ENCODE measurements at regions not wholly inside any gene's neighbourhood (a gene's known extent, or its start where the extent isn't known, plus 50 kb on each side); places are given as distances from the start of the nearest gene placed in this dataset.

GRCh38 chrX:39150220-39150619, 349.0 kb downstream of the MID1IP1 start (continued):
- no peak for TF ChIP-seq ZNF280D (tag by site-specific recombination; IDR thresholded peaks at IDR 0.05)

GRCh38 chrX:39150621-39151020, 349.4 kb downstream of the MID1IP1 start:
- no peaks in the 10 kb centered on the region for H3K4me1 ChIP-seq (ENCODE audit: control insufficient read depth, insufficient read depth, low read length)
- TF ChIP-seq HIC1 (tag by site-specific recombination; IDR thresholded peaks at IDR 0.05) (no peak), ZNF488 (tag by site-specific recombination; IDR thresholded peaks at IDR 0.05) (no peak), ZNF341 (tag by site-specific recombination; IDR thresholded peaks at IDR 0.05; ENCODE audit: low read depth) (no peak), ZNF785 (tag by site-specific recombination; IDR thresholded peaks at IDR 0.05) (no peak)
- no peak overlapping the region for H3K4me3 ChIP-seq (ENCODE audit: low read depth, low read length)
- ChIA-PET POLR2A (no interaction called here), CTCF (interaction anchor here (0.6 to 2.5 kb wide), 10 partner anchors 10 to 488 kb away, joined by 3 to 13 read pairs (median 4); no protein-coding TSS in a partner anchor)
- no peak overlapping the region for H3K27ac ChIP-seq (ENCODE audit: extremely low read depth, low read depth, low read length)
- H3K36me3 ChIP-seq (ENCODE audit: control insufficient read depth in 2 of 2, insufficient read depth in 1 of 2, low read length in 2 of 2), result no peaks in the 10 kb centered on the region
- no peaks in the 10 kb centered on the region for H3K9me3 ChIP-seq (ENCODE audit: control insufficient read depth, insufficient read depth, low read depth, low read length)

GRCh38 chrX:39152106-39152649, 350.9 kb downstream of the MID1IP1 start:
- ChIA-PET CTCF (interaction anchor here (0.6 to 2.5 kb wide), 32 partner anchors 8 to 1198 kb away, joined by 3 to 13 read pairs (median 3); no protein-coding TSS in a partner anchor), POLR2A (no interaction called here)
- H3K4me3 ChIP-seq (ENCODE audit: low read depth, low read length), result no peak overlapping the region
- no peaks in the 10 kb centered on the region for H3K9me3 ChIP-seq (ENCODE audit: control insufficient read depth, insufficient read depth, low read depth, low read length)
- H3K36me3 ChIP-seq (ENCODE audit: control insufficient read depth in 2 of 2, insufficient read depth in 1 of 2, low read length in 2 of 2), result no peaks in the 10 kb centered on the region
- no peak overlapping the region for H3K27ac ChIP-seq (ENCODE audit: extremely low read depth, low read depth, low read length)
- no peaks in the 10 kb centered on the region for H3K4me1 ChIP-seq (ENCODE audit: control insufficient read depth, insufficient read depth, low read length)
- no peak for TF ChIP-seq ZNF274 (IDR thresholded peaks at IDR 0.05; ENCODE audit: low read length)
- TF ChIP-seq ZNF274 (tag by site-specific recombination; IDR thresholded peaks at IDR 0.05; ENCODE audit: borderline replicate concordance), result no peak
- no peak for TF ChIP-seq ZNF280D (tag by site-specific recombination; IDR thresholded peaks at IDR 0.05)
- no peak for TF ChIP-seq BCL6B (tag by site-specific recombination; IDR thresholded peaks at IDR 0.05)
- no peak for TF ChIP-seq ZSCAN16 (tag by site-specific recombination; IDR thresholded peaks at IDR 0.05)
- peak; percentile 53 for TF ChIP-seq ZNF398 (tag by site-specific recombination; IDR thresholded peaks at IDR 0.05)
- no peak for TF ChIP-seq MYNN (tag by site-specific recombination; IDR thresholded peaks at IDR 0.05; ENCODE audit: borderline replicate concordance)
- no peak for TF ChIP-seq ZBTB21 (tag by site-specific recombination; IDR thresholded peaks at IDR 0.05)
- TF ChIP-seq HOXA7 (CRISPR knock-in tag; IDR thresholded peaks at IDR 0.05; ENCODE audit: borderline replicate concordance), result no peak
- TF ChIP-seq ZNF423 (tag by site-specific recombination; IDR thresholded peaks at IDR 0.05), result no peak
- peak; percentile 55; the same call in 1 of the 2 replicates for TF ChIP-seq SP7 (tag by site-specific recombination; IDR thresholded peaks at IDR 0.05)
- no peak for TF ChIP-seq ZNF341 (tag by site-specific recombination; IDR thresholded peaks at IDR 0.05; ENCODE audit: low read depth)
- TF ChIP-seq ZBTB44 (tag by site-specific recombination; IDR thresholded peaks at IDR 0.05), result no peak
- 0 out of 2 replicates have a peak, but pooled peaks have one; percentile 41 for TF ChIP-seq ZNF2 (tag by site-specific recombination; IDR thresholded peaks at IDR 0.05)

All from HEK293 (cell line).